Esophagus squamous epithelium (tissue), 5 donors: ENCODE measurements at regions not wholly inside any gene's neighbourhood (a gene's known extent, or its start where the extent isn't known, plus 50 kb on each side); places are given as distances from the start of the nearest gene placed in this dataset.

Experiments used
- DNase-seq: peaks from one replicate; lab custom pipeline; 2025; lab: John Stamatoyannopoulos, UW
- H3K27ac ChIP-seq, 4 donors: fragments of 200-600 bp; sonication (generic); one replicate each; pipeline ENCODE4 v1.5.1; 2016 to 2019; ENCODE audit warnings: mild to moderate bottlenecking in 1 of 4
- H3K27me3 ChIP-seq, 4 donors: fragments of 200-600 bp; sonication (generic); 1 replicate in 3 of 4; 2 replicates in 1 of 4; pipeline versions ENCODE4 v1.5.1 to v1.6.0; 2017 to 2021; ENCODE audit warnings: antibody characterized with exemption in 1 of 4
- H3K36me3 ChIP-seq, 3 donors: fragments of 200-600 bp; sonication (generic); one replicate each; pipeline ENCODE4 v1.5.1; 2016 to 2019
- H3K4me1 ChIP-seq, 3 donors: fragments of 200-600 bp; sonication (generic); one replicate each; pipeline ENCODE4 v1.5.1; 2017 to 2019
- H3K4me3 ChIP-seq, 4 donors: fragments of 200-600 bp; sonication (generic); 1 replicate in 3 of 4; 2 replicates in 1 of 4; pipeline ENCODE4 v1.5.1; 2016 to 2019; ENCODE audit warnings: mild to moderate bottlenecking in 2 of 4, moderate library complexity in 1 of 4
- H3K9me3 ChIP-seq, 3 donors: fragments of 200-600 bp; sonication (generic); one replicate each; pipeline ENCODE4 v1.5.1; 2016 to 2019
- POLR2A ChIP-seq, 4 donors: fragments of 450-650 bp; IDR thresholded peaks; one replicate each; pipeline ENCODE4 v1.6.1; 2017; ENCODE audit warnings: antibody characterized with exemption in 4 of 4, mild to moderate bottlenecking in 4 of 4, moderate library complexity in 3 of 4
- WGBS, 2 donors: methylation state at CpG; one replicate each; pipeline ENCODE4 v1.1.5; 2018; 5-methylcytosine and 5-hydroxymethylcytosine counted together
- intact Hi-C: fragments of 100-400 bp; cut with DNase I; formaldehyde crosslinking; loops from one replicate; pipeline ENCODE4 v1.15.0; 2022
- TF ChIP-seq, protein P1 (sequence below), 6 experiments: fragments of 450-650 bp in 4 of 6; fragments of 200-600 bp in 2 of 6; sonication (generic) in 2 of 6; IDR thresholded peaks; one replicate each; pipeline ENCODE4 v1.5.1; 2016 to 2019; ENCODE audit warnings: antibody characterized with exemption in 6 of 6, mild to moderate bottlenecking in 4 of 6, moderate library complexity in 4 of 6
- donor health status: DM: yes; HTN: yes; CAD: no.

DNA sequence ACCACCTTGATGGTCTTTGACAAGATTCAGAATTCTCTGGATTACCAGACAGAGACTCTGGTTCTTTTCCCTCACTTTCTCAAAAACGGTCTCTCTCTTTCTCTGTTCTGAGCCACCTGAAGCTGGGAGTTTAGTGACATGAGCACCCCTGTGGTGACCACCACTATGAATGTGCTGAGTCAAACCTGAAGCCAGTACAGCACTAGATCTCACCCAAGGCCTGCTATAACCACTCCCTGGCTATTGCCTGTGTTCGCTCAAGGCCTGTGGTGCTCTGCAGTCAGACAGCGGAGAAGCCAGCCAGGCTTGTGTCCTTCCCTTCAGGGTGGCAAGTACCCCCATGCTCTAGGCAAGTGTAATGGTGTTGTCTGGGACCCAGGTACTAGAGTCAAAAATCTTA, 828.9 kb upstream of the NXPH2 start:
- no peak overlapping the region for H3K4me3 ChIP-seq
- 44 to 89% methylated on average over 2 to 3 of the region's 3 CpGs for WGBS, 2 donors
- intact Hi-C loops = no loop called here
- no peak for DNase-seq
- H3K4me1 ChIP-seq = no peaks in the 10 kb centered on the region
- H3K27ac ChIP-seq = no peak overlapping the region
- no peaks in the 10 kb centered on the region for H3K36me3 ChIP-seq
- no peaks in the 10 kb centered on the region for H3K9me3 ChIP-seq
- no peaks in the 10 kb centered on the region for H3K27me3 ChIP-seq
- no peak for TF ChIP-seq POLR2A (IDR thresholded peaks at IDR 0.05)
- TF ChIP-seq, protein P1, sequence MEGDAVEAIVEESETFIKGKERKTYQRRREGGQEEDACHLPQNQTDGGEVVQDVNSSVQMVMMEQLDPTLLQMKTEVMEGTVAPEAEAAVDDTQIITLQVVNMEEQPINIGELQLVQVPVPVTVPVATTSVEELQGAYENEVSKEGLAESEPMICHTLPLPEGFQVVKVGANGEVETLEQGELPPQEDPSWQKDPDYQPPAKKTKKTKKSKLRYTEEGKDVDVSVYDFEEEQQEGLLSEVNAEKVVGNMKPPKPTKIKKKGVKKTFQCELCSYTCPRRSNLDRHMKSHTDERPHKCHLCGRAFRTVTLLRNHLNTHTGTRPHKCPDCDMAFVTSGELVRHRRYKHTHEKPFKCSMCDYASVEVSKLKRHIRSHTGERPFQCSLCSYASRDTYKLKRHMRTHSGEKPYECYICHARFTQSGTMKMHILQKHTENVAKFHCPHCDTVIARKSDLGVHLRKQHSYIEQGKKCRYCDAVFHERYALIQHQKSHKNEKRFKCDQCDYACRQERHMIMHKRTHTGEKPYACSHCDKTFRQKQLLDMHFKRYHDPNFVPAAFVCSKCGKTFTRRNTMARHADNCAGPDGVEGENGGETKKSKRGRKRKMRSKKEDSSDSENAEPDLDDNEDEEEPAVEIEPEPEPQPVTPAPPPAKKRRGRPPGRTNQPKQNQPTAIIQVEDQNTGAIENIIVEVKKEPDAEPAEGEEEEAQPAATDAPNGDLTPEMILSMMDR (IDR thresholded peaks at IDR 0.05) = no peak

DNA sequence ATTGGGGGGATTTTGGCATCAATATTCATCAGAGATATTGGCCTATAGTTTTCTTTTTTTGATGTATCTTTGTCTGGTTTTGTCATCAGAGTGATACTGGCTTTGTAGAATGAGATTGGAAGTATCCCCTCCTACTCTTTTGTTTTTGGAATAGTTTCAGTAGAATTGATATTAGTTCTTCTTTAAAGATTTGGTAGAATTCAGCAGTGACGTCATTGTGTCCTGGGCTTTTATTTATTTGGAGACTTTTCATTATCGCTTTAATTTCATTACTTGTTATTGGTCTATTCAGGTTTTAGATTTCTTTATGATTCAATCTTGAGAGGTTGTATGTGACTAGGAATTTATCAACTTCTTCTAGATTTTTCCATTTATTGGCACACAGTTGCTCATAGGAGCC, 825.5 kb upstream of the NXPH2 start:
- Histone ChIP-seq H3K27me3 (no peaks in the 10 kb centered on the region), H3K4me3 (no peak overlapping the region), H3K27ac (no peak overlapping the region), H3K4me1 (no peaks in the 10 kb centered on the region), H3K9me3 (no peaks in the 10 kb centered on the region), H3K36me3 (no peaks in the 10 kb centered on the region)
- no peak for TF ChIP-seq POLR2A (IDR thresholded peaks at IDR 0.05)
- TF ChIP-seq, protein P1 (IDR thresholded peaks at IDR 0.05) = no peak
- WGBS, 2 donors = 84 to 91% methylated on average over 2 of the region's 2 CpGs
- intact Hi-C loops = no loop called here
- DNase-seq = no peak

DNA sequence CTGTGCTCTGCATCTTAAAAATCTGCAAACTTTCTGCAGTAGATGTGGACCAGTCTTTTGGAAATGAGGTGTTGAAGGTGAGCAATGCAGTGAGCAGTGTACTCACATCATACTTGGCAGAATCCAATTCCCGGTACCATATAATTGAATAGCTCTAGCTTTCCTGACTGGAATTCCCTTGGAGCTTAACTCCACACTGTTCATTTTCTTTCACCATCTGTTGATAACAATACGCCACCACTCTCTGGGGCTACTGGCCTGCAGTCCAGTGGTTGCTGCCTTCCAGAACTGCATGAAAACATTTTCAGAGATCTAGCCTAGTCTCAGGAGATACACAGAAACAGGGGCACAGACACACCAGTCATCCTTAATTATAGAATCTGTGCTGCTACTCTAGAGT, 820.0 kb upstream of the NXPH2 start:
- Histone ChIP-seq H3K9me3 (no peaks in the 10 kb centered on the region), H3K4me1 (no peaks in the 10 kb centered on the region), H3K27me3 (no peaks in the 10 kb centered on the region), H3K4me3 (no peak overlapping the region), H3K36me3 (no peaks in the 10 kb centered on the region), H3K27ac (no peak overlapping the region)
- 33 to 46% methylated on average over 2 of the region's 2 CpGs for WGBS, 2 donors
- TF ChIP-seq, protein P1 (IDR thresholded peaks at IDR 0.05) = no peak
- no peak for TF ChIP-seq POLR2A (IDR thresholded peaks at IDR 0.05)
- intact Hi-C loops = no loop called here
- DNase-seq = no peak

DNA sequence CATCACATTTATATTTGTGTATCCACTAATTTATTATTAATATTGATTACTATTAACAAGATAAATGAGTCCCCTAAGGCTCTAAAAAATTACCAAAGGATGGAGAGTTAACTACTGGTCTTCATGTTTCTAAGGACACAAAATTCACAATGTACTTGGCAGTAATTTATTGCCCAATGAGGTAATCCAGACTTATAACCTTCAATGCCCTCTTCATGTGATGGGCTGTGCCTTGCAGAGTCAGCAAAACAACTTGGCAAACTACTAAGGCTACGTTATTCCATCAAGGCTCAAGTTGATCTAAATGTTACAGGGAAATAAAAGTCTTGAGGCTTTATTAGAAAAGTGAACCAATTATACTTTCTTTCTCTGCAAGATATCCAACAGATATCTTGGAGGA, 804.9 kb upstream of the NXPH2 start:
- intact Hi-C loops = no loop called here
- WGBS, 2 donors = 48 to 53% methylated on average over 1 of the region's 1 CpG
- Histone ChIP-seq H3K4me1 (no peaks in the 10 kb centered on the region), H3K27ac (no peak overlapping the region), H3K36me3 (no peaks in the 10 kb centered on the region), H3K9me3 (peaks cover 0 to 2% (median 0%) of the 10 kb centered on the region in 3 donors), H3K4me3 (no peak overlapping the region), H3K27me3 (no peaks in the 10 kb centered on the region)
- no peak for TF ChIP-seq POLR2A (IDR thresholded peaks at IDR 0.05)
- TF ChIP-seq, protein P1 (IDR thresholded peaks at IDR 0.05) = no peak
- no peak for DNase-seq

DNA sequence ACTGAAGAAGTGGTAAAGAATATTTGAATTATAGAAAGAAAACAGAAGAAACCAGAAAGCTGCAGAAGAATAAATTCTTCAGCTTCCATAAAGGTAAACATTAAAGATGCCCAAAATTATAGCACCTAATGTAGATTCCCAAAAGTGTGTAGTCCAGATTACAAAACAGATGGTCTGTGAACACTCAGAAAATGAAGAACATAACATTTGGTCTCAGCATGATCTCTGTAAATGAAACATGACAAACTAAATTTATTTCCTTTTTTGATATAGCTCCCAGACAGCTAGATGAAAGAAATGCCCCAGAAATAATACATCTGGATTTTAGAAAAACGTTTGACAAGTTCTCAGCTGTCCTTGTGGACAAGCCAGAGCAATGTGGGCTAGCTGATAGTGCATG, 794.2 kb upstream of the NXPH2 start:
- peaks cover 0 to 3% (median 0%) of the 10 kb centered on the region in 3 donors for H3K9me3 ChIP-seq
- intact Hi-C loops = no loop called here
- TF ChIP-seq, protein P1 (IDR thresholded peaks at IDR 0.05) = no peak
- TF ChIP-seq POLR2A (IDR thresholded peaks at IDR 0.05) = no peak
- no peaks in the 10 kb centered on the region for H3K4me1 ChIP-seq
- no peak for DNase-seq
- H3K27me3 ChIP-seq = no peaks in the 10 kb centered on the region
- 0 to 13% methylated on average over 1 of the region's 1 CpG for WGBS, 2 donors
- H3K4me3 ChIP-seq = no peak overlapping the region
- H3K27ac ChIP-seq = no peak overlapping the region
- no peaks in the 10 kb centered on the region for H3K36me3 ChIP-seq
